MM.1S (cell line): ENCODE measurements at regions not wholly inside any gene's neighbourhood (a gene's known extent, or its start where the extent isn't known, plus 50 kb on each side); places are given as distances from the start of the nearest gene placed in this dataset.

ENCODE experiments used
- DNase-seq: peaks from one replicate; pipeline ENCODE4 v3.0.0-alpha.2; 2015
- H2AFZ ChIP-seq: fragments of 300-600 bp; sonication (generic); 2 replicates; pipeline ENCODE4 v1.6.0; 2016; ENCODE audit warnings: antibody characterized with exemption, low read length
- H3F3A ChIP-seq: fragments of 300-600 bp; sonication (generic); 2 replicates; pipeline ENCODE4 v1.6.1; 2016; ENCODE audit warnings: mild to moderate bottlenecking, antibody characterized with exemption, low read length, moderate library complexity, mixed read lengths; ENCODE audit not compliant: insufficient read depth
- H3K27ac ChIP-seq: fragments of 300-600 bp; sonication (generic); 2 replicates; pipeline ENCODE4 v1.5.1; 2016; ENCODE audit warnings: mild to moderate bottlenecking, low read length
- H3K27me3 ChIP-seq: fragments of 300-600 bp; sonication (generic); replicated peaks from 2 replicates; pipeline ENCODE4 v1.6.0; 2016; ENCODE audit warnings: low read length; ENCODE audit not compliant: insufficient read depth
- H3K36me3 ChIP-seq: fragments of 300-600 bp; sonication (generic); replicated peaks from 2 replicates; pipeline ENCODE4 v1.6.1; 2016; ENCODE audit warnings: mild to moderate bottlenecking, low read length, mixed read lengths; ENCODE audit not compliant: insufficient read depth
- H3K4me1 ChIP-seq: fragments of 300-600 bp; sonication (generic); 2 replicates; pipeline ENCODE4 v1.6.1; 2016; ENCODE audit warnings: low read length, mixed read lengths
- H3K4me2 ChIP-seq: fragments of 300-600 bp; sonication (generic); 2 replicates; pipeline ENCODE4 v1.6.0; 2016; ENCODE audit warnings: low read depth, low read length
- H3K4me3 ChIP-seq: fragments of 300-600 bp; sonication (generic); 2 replicates; pipeline ENCODE4 v1.5.1; 2016; ENCODE audit warnings: low read length, mixed read lengths
- H3K79me2 ChIP-seq: fragments of 300-600 bp; sonication (generic); 2 replicates; pipeline ENCODE4 v1.6.1; 2016; ENCODE audit warnings: mixed run types, low read length, mixed read lengths
- H3K9ac ChIP-seq: fragments of 300-600 bp; sonication (generic); 2 replicates; pipeline ENCODE4 v1.6.1; 2016; ENCODE audit warnings: low read length, mixed read lengths
- H3K9me2 ChIP-seq: fragments of 300-600 bp; sonication (generic); replicated peaks from 2 replicates; pipeline ENCODE4 v1.6.1; 2016; ENCODE audit warnings: mild to moderate bottlenecking, low read length, mixed read lengths; ENCODE audit not compliant: insufficient read depth
- H3K9me3 ChIP-seq: fragments of 300-600 bp; sonication (generic); replicated peaks from 2 replicates; pipeline ENCODE4 v1.6.1; 2016; ENCODE audit warnings: mild to moderate bottlenecking, low read length, mixed read lengths; ENCODE audit not compliant: insufficient read depth
- H4K20me1 ChIP-seq: fragments of 300-600 bp; sonication (generic); 2 replicates; pipeline ENCODE4 v1.6.1; 2016; ENCODE audit warnings: mild to moderate bottlenecking, low read length, moderate library complexity, mixed read lengths; ENCODE audit not compliant: insufficient read depth
- EZH2 ChIP-seq: fragments of 300-600 bp; sonication (generic); optimal IDR thresholded peaks from 2 replicates; pipeline ENCODE3; 2017; ENCODE audit warnings: low read depth, mild to moderate bottlenecking, antibody characterized with exemption, low read length, mixed read lengths
- EZH2phosphoT487 ChIP-seq: fragments of 300-600 bp; sonication (generic); IDR thresholded peaks from 2 replicates; pipeline ENCODE4 v1.6.1; 2018; ENCODE audit warnings: antibody characterized with exemption, low read length
- TF ChIP-seq, protein P1 (sequence below): fragments of 300-600 bp; sonication (generic); IDR thresholded peaks from 2 replicates; pipeline ENCODE4 v1.5.1; 2016; ENCODE audit warnings: antibody characterized with exemption, low read length, mixed read lengths

DNA sequence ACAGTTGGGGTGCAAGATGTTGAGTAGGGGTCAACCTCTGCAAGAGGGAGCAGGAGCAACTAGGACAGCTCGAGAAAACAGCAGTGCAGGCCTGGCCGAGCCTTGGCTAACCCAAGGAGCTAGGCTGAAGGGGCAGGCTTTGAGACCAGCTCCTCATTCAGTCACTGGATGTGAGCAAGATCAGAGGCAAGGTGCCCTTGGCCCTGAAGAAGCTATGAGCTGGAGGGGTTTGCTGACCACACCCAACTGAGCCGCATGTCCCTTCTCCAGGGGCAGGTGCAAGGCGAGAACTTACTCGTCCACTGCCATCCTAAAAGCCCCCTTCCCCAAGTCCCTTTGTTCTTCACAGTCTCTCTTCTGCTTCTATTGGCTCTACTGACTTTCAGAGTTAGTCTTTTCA lies 126.1 kb upstream of the UBL3 start:
- Histone ChIP-seq H3K79me2 (no peaks in the 10 kb centered on the region), H3K27ac (no peak overlapping the region), H3K27me3 (no peaks in the 10 kb centered on the region), H4K20me1 (no peaks in the 10 kb centered on the region), H3K4me3 (no peak overlapping the region), H3K9me3 (no peaks in the 10 kb centered on the region), H2AFZ (no peak overlapping the region), H3K4me1 (no peaks in the 10 kb centered on the region), H3K9me2 (no peaks in the 10 kb centered on the region), H3K4me2 (no peak overlapping the region), H3K36me3 (no peaks in the 10 kb centered on the region), H3K9ac (no peak overlapping the region), H3F3A (no peaks in the 10 kb centered on the region)
- DNase-seq, result no peak
- no peak for TF ChIP-seq EZH2
- no peak for TF ChIP-seq EZH2phosphoT487
- TF ChIP-seq, protein P1, sequence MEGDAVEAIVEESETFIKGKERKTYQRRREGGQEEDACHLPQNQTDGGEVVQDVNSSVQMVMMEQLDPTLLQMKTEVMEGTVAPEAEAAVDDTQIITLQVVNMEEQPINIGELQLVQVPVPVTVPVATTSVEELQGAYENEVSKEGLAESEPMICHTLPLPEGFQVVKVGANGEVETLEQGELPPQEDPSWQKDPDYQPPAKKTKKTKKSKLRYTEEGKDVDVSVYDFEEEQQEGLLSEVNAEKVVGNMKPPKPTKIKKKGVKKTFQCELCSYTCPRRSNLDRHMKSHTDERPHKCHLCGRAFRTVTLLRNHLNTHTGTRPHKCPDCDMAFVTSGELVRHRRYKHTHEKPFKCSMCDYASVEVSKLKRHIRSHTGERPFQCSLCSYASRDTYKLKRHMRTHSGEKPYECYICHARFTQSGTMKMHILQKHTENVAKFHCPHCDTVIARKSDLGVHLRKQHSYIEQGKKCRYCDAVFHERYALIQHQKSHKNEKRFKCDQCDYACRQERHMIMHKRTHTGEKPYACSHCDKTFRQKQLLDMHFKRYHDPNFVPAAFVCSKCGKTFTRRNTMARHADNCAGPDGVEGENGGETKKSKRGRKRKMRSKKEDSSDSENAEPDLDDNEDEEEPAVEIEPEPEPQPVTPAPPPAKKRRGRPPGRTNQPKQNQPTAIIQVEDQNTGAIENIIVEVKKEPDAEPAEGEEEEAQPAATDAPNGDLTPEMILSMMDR, result no peak

DNA sequence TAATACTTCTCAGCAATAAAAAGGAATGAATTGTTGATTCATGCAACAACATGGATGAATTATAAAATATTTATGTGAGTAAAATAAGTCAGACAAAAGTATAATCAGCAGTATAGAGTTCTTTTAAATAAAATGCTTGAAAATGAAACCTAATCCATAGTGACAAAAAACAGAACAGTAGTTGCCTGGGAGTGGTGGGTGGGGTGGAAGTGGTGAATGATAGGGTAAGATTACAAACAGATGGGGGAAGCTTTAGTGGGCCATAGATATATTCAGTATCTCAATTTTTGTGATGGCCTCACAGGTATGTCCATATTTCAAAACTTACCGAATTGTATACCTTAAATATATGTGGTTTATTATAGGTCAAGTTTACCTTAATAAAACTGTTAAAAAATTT lies 124.9 kb upstream of the UBL3 start:
- DNase-seq, result no peak
- Histone ChIP-seq H4K20me1 (no peaks in the 10 kb centered on the region), H3K9me3 (no peaks in the 10 kb centered on the region), H3K4me1 (no peaks in the 10 kb centered on the region), H3K4me3 (no peak overlapping the region), H3K9me2 (no peaks in the 10 kb centered on the region), H3K27me3 (no peaks in the 10 kb centered on the region), H3F3A (no peaks in the 10 kb centered on the region), H2AFZ (no peak overlapping the region), H3K27ac (no peak overlapping the region), H3K79me2 (no peaks in the 10 kb centered on the region), H3K9ac (no peak overlapping the region), H3K4me2 (no peak overlapping the region), H3K36me3 (no peaks in the 10 kb centered on the region)
- TF ChIP-seq, protein P1, result no peak
- no peak for TF ChIP-seq EZH2
- TF ChIP-seq EZH2phosphoT487, result no peak

DNA sequence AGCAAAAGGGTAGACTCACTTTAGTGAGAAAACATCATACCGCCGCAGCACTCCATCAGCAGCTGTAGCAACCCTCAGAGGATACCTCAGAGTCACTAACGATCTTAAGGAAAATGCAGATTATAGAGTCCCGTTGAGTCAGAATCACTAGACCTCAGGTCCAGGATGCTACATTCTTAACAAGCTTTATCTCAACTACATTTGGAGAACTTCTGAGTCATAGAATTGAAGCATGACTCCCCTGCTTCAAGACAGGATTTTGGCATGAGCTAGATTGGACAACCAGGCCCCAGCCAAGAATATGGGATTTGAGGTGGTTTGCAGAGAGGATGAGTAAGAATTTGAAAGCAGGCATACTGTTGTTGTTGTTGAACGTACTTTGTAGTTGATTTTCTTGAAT lies 118.9 kb upstream of the UBL3 start:
- no peaks in the 10 kb centered on the region for H4K20me1 ChIP-seq
- no peaks in the 10 kb centered on the region for H3K79me2 ChIP-seq
- H3K27ac ChIP-seq, result no peak overlapping the region
- H3K9ac ChIP-seq, result no peak overlapping the region
- no peaks in the 10 kb centered on the region for H3F3A ChIP-seq
- no peaks in the 10 kb centered on the region for H3K9me3 ChIP-seq
- H3K9me2 ChIP-seq, result no peaks in the 10 kb centered on the region
- H2AFZ ChIP-seq, result no peak overlapping the region
- no peaks in the 10 kb centered on the region for H3K36me3 ChIP-seq
- DNase-seq, result no peak
- no peaks in the 10 kb centered on the region for H3K4me1 ChIP-seq
- H3K4me3 ChIP-seq, result no peak overlapping the region
- TF ChIP-seq EZH2, result no peak
- TF ChIP-seq, protein P1, result no peak
- TF ChIP-seq EZH2phosphoT487, result no peak
- H3K4me2 ChIP-seq, result no peak overlapping the region
- no peaks in the 10 kb centered on the region for H3K27me3 ChIP-seq
